ENCODE measurements at regions not wholly inside any gene's neighbourhood (a gene's known extent, or its start where the extent isn't known, plus 50 kb on each side); places are given as distances from the start of the nearest gene placed in this dataset.

- no peak for TF ChIP-seq CTCF (IDR thresholded peaks at IDR 0.05)
- DNase-seq, result no peak
- H3K27me3 ChIP-seq (ENCODE audit: low read depth), result no peaks in the 10 kb centered on the region
- intact Hi-C loops (cut with DNase I), result no loop called here
- no peak overlapping the region for H3K4me3 ChIP-seq
- ATAC-seq, result no peak
- H3K4me1 ChIP-seq, result peaks cover 19% of the 10 kb centered on the region
- H3K36me3 ChIP-seq, result no peaks in the 10 kb centered on the region
- no peaks in the 10 kb centered on the region for H3K9me3 ChIP-seq
- no peak overlapping the region for H3K27ac ChIP-seq
Observed at GRCh38 chr4:123748806-123749205, 352.2 kb downstream of the SPRY1 start.

GRCh38 chr4:123749383-123749782, 352.8 kb downstream of the SPRY1 start:
- Histone ChIP-seq H3K4me1 (peaks cover 17% of the 10 kb centered on the region), H3K27ac (peak overlapping the region; percentile 4), H3K9me3 (no peaks in the 10 kb centered on the region), H3K36me3 (no peaks in the 10 kb centered on the region), H3K27me3 (ENCODE audit: low read depth) (no peaks in the 10 kb centered on the region), H3K4me3 (no peak overlapping the region)
- TF ChIP-seq CTCF (IDR thresholded peaks at IDR 0.05), result no peak
- intact Hi-C loops (cut with DNase I), result no loop called here
- DNase-seq, result no peak
- ATAC-seq, result no peak

GRCh38 chr4:123750044-123750443, 353.4 kb downstream of the SPRY1 start:
- Histone ChIP-seq H3K27ac (no peak overlapping the region), H3K4me3 (no peak overlapping the region), H3K4me1 (peaks cover 10% of the 10 kb centered on the region), H3K36me3 (no peaks in the 10 kb centered on the region), H3K9me3 (no peaks in the 10 kb centered on the region), H3K27me3 (ENCODE audit: low read depth) (no peaks in the 10 kb centered on the region)
- ATAC-seq (peak in 1 of 2 donors; percentile 38), DNase-seq (no peak)
- TF ChIP-seq CTCF (IDR thresholded peaks at IDR 0.05), result no peak
- intact Hi-C loops (cut with DNase I), result no loop called here

GRCh38 chr4:123755655-123756054, 359.1 kb downstream of the SPRY1 start:
- Histone ChIP-seq H3K36me3 (no peaks in the 10 kb centered on the region), H3K27ac (no peak overlapping the region), H3K27me3 (ENCODE audit: low read depth) (no peaks in the 10 kb centered on the region), H3K4me1 (no peaks in the 10 kb centered on the region), H3K4me3 (no peak overlapping the region), H3K9me3 (no peaks in the 10 kb centered on the region)
- no peak for TF ChIP-seq CTCF (IDR thresholded peaks at IDR 0.05)
- ATAC-seq, result no peak
- no peak for DNase-seq
- intact Hi-C loops (cut with DNase I), result no loop called here

GRCh38 chr4:123767806-123768205, 371.2 kb downstream of the SPRY1 start:
- no peaks in the 10 kb centered on the region for H3K27me3 ChIP-seq (ENCODE audit: low read depth)

More at GRCh38 chr4:123767806-123768205, 371.2 kb downstream of the SPRY1 start:
- H3K4me3 ChIP-seq, result no peak overlapping the region
- no peak for DNase-seq
- no peak overlapping the region for H3K27ac ChIP-seq
- no peaks in the 10 kb centered on the region for H3K9me3 ChIP-seq
- ATAC-seq, result no peak
- H3K4me1 ChIP-seq, result no peaks in the 10 kb centered on the region
- TF ChIP-seq CTCF (IDR thresholded peaks at IDR 0.05), result no peak
- no peaks in the 10 kb centered on the region for H3K36me3 ChIP-seq
- intact Hi-C loops (cut with DNase I), result no loop called here

Measured in lower lobe of right lung (tissue), 2 donors.